AG04450 (cell line): ENCODE measurements at regions not wholly inside any gene's neighbourhood (a gene's known extent, or its start where the extent isn't known, plus 50 kb on each side); places are given as distances from the start of the nearest gene placed in this dataset.

Experiments used
- CTCF ChIA-PET: fragments of 300-600, 350-600 bp; formaldehyde crosslinking; extraction: SDS; loops from one replicate; lab custom pipeline; 2022; ENCODE audit warnings: antibody characterized with exemption, inconsistent platforms; lab: Charles Lee
- POLR2A ChIA-PET: fragments of 350-600 bp; formaldehyde crosslinking; extraction: SDS; loops from one replicate; lab custom pipeline; 2021; ENCODE audit warnings: antibody characterized with exemption, inconsistent platforms; lab: Yijun Ruan, JAX
- DNase-seq: peaks from one replicate; pipeline ENCODE4 v3.0.0-alpha.2; 2011; ENCODE audit warnings: low read depth, low spot score
- H3K27ac ChIP-seq: one replicate; pipeline ENCODE4 v1.5.1; 2012; ENCODE audit warnings: low read depth, low read length, control low read depth
- H3K27me3 ChIP-seq: one replicate; pipeline ENCODE4 v1.6.0; 2012; ENCODE audit warnings: low read length; ENCODE audit not compliant: control insufficient read depth, insufficient read depth
- H3K4me3 ChIP-seq: 2 replicates; pipeline ENCODE4 v1.5.1; 2011; ENCODE audit warnings: mild to moderate bottlenecking, low read depth, low read length, control low read depth
- H3K9me3 ChIP-seq: 2 replicates; pipeline ENCODE4 v1.5.1; 2012; ENCODE audit warnings: low read length; ENCODE audit not compliant: control insufficient read depth, insufficient read depth
- CTCF ChIP-seq: IDR thresholded peaks from 2 replicates; pipeline ENCODE4 v1.5.1; 2011; ENCODE audit warnings: low read depth, low read length, control low read depth, inconsistent platforms

GRCh38 chr5:175319199-175319598 is 124.8 kb downstream of the DRD1 start:
- ChIA-PET CTCF (no interaction called here), POLR2A (no interaction called here)
- Histone ChIP-seq H3K27ac (no peak overlapping the region), H3K4me3 (no peak overlapping the region), H3K9me3 (no peaks in the 10 kb centered on the region), H3K27me3 (no peaks in the 10 kb centered on the region)
- no peak for DNase-seq
- no peak for TF ChIP-seq CTCF

GRCh38 chr5:175317872-175318271 is 126.1 kb downstream of the DRD1 start:
- ChIA-PET CTCF (no interaction called here), POLR2A (no interaction called here)
- H3K27me3 ChIP-seq, result no peaks in the 10 kb centered on the region
- H3K27ac ChIP-seq, result no peak overlapping the region
- H3K4me3 ChIP-seq, result no peak overlapping the region
- no peak for TF ChIP-seq CTCF
- no peaks in the 10 kb centered on the region; the same call in 1 of the 2 replicates for H3K9me3 ChIP-seq
- no peak for DNase-seq

GRCh38 chr5:175309218-175309810 is 134.7 kb downstream of the DRD1 start:
- TF ChIP-seq CTCF, result no peak
- H3K27me3 ChIP-seq, result no peaks in the 10 kb centered on the region
- H3K4me3 ChIP-seq, result no peak overlapping the region
- no peak overlapping the region for H3K27ac ChIP-seq
- no peaks in the 10 kb centered on the region; the same call in 1 of the 2 replicates for H3K9me3 ChIP-seq
- DNase-seq, result no peak
- POLR2A ChIA-PET, result no interaction called here
- CTCF ChIA-PET, result no interaction called here

- no peak for DNase-seq
- POLR2A ChIA-PET, result no interaction called here
- CTCF ChIA-PET, result no interaction called here
- no peaks in the 10 kb centered on the region for H3K27me3 ChIP-seq
- H3K27ac ChIP-seq, result no peak overlapping the region
- TF ChIP-seq CTCF, result no peak
- no peak overlapping the region for H3K4me3 ChIP-seq
- H3K9me3 ChIP-seq, result no peaks in the 10 kb centered on the region; the same call in 1 of the 2 replicates
These were observed 135.3 kb downstream of the DRD1 start for GRCh38 chr5:175308701-175309100.

- Histone ChIP-seq H3K27ac (no peak overlapping the region), H3K27me3 (no peaks in the 10 kb centered on the region), H3K9me3 (no peaks in the 10 kb centered on the region), H3K4me3 (no peak overlapping the region)
- TF ChIP-seq CTCF, result no peak
- ChIA-PET POLR2A (no interaction called here), CTCF (no interaction called here)
- DNase-seq, result no peak
These were observed 137.6 kb downstream of the DRD1 start for GRCh38 chr5:175306381-175306780.
